ENCODE measurements at regions not wholly inside any gene's neighbourhood (a gene's known extent, or its start where the extent isn't known, plus 50 kb on each side); places are given as distances from the start of the nearest gene placed in this dataset.
"Not testable (repeated sequence)": the region's sequence is repeated elsewhere in the genome, so short reads cannot be mapped to it uniquely, and the experiment has no call there.

- DNase-seq (no peak), ATAC-seq (peak; percentile 81 to 89 (median 85))
- no peak for TF ChIP-seq CTCF (IDR thresholded peaks at IDR 0.05)
- TF ChIP-seq POLR2A (IDR thresholded peaks at IDR 0.05): no peak
- intact Hi-C loops (cut with DNase I): no loop called here
- no peaks in the 10 kb centered on the region for H3K27me3 ChIP-seq
- no peaks in the 10 kb centered on the region for H3K36me3 ChIP-seq
- H3K9me3 ChIP-seq: no peaks in the 10 kb centered on the region
- H3K4me1 ChIP-seq: peaks cover 0 to 6% (median 0%) of the 10 kb centered on the region in 4 donors
- no peak overlapping the region for H3K27ac ChIP-seq
- WGBS (ENCODE audit: insufficient coverage, low coverage, low lambda C conversion rate, missing lambda C conversion rate): 14% methylated on average over 4 of the region's 4 CpGs
- peak overlapping the region in 1 of 3 donors; percentile 25 for H3K4me3 ChIP-seq
Observed at GRCh38 chr5:99045871-99046270, 117.1 kb upstream of the CHD1 start.

- H3K9me3 ChIP-seq; ATAC-seq; DNase-seq; intact Hi-C loops (cut with DNase I); H3K4me3 ChIP-seq; H3K4me1 ChIP-seq; H3K27me3 ChIP-seq; H3K27ac ChIP-seq; H3K36me3 ChIP-seq: not testable (repeated sequence)
- WGBS (ENCODE audit: insufficient coverage, low coverage, low lambda C conversion rate, missing lambda C conversion rate): 89% methylated on average over 5 of the region's 6 CpGs
Observed at GRCh38 chr5:99043257-99043656, 114.5 kb upstream of the CHD1 start.

GRCh38 chr5:99037668-99038067 is 108.9 kb upstream of the CHD1 start:
- Histone ChIP-seq H3K4me1 (no peaks in the 10 kb centered on the region), H3K4me3 (no peak overlapping the region), H3K27me3 (no peaks in the 10 kb centered on the region), H3K9me3 (no peaks in the 10 kb centered on the region), H3K27ac (no peak overlapping the region), H3K36me3 (no peaks in the 10 kb centered on the region)
- DNase-seq: no peak
- 68% methylated on average over 6 of the region's 8 CpGs for WGBS (ENCODE audit: insufficient coverage, low coverage, low lambda C conversion rate, missing lambda C conversion rate)
- ATAC-seq: no peak
- intact Hi-C loops (cut with DNase I): loop anchor here in 1 of 2 donors (10.0 kb wide), 1 partner anchor 133 kb away; no protein-coding TSS in a partner anchor
- TF ChIP-seq CTCF (IDR thresholded peaks at IDR 0.05) (no peak), POLR2A (IDR thresholded peaks at IDR 0.05) (no peak)

- no peak for TF ChIP-seq CTCF (IDR thresholded peaks at IDR 0.05)
- no peak for TF ChIP-seq POLR2A (IDR thresholded peaks at IDR 0.05)
- ATAC-seq (no peak), DNase-seq (no peak)
- H3K9me3 ChIP-seq: no peaks in the 10 kb centered on the region
- H3K27me3 ChIP-seq: no peaks in the 10 kb centered on the region
- H3K4me1 ChIP-seq: no peaks in the 10 kb centered on the region
- intact Hi-C loops (cut with DNase I): loop anchor here in 1 of 2 donors (10.0 kb wide), 1 partner anchor 131 kb away; no protein-coding TSS in a partner anchor
- WGBS (ENCODE audit: insufficient coverage, low coverage, low lambda C conversion rate, missing lambda C conversion rate): 82% methylated on average over 1 of the region's 1 CpG
- H3K4me3 ChIP-seq: no peak overlapping the region
- H3K36me3 ChIP-seq: no peaks in the 10 kb centered on the region
- no peak overlapping the region for H3K27ac ChIP-seq
Observed at GRCh38 chr5:99035942-99036341, 107.1 kb upstream of the CHD1 start.

- intact Hi-C loops (cut with DNase I): loop anchor here in 1 of 2 donors (10.0 kb wide), 1 partner anchor 130 kb away; no protein-coding TSS in a partner anchor
- WGBS (ENCODE audit: insufficient coverage, low coverage, low lambda C conversion rate, missing lambda C conversion rate): 75% methylated on average over 1 of the region's 1 CpG
- Histone ChIP-seq H3K4me1 (no peaks in the 10 kb centered on the region), H3K9me3 (no peaks in the 10 kb centered on the region), H3K4me3 (no peak overlapping the region), H3K27me3 (no peaks in the 10 kb centered on the region), H3K27ac (no peak overlapping the region), H3K36me3 (no peaks in the 10 kb centered on the region)
- no peak for ATAC-seq
- no peak for DNase-seq
- TF ChIP-seq CTCF (IDR thresholded peaks at IDR 0.05) (no peak), POLR2A (IDR thresholded peaks at IDR 0.05) (no peak)
Observed at GRCh38 chr5:99034336-99034735, 105.5 kb upstream of the CHD1 start.
